Astrocyte (in vitro differentiated cells and primary cell): ENCODE measurements at regions not wholly inside any gene's neighbourhood (a gene's known extent, or its start where the extent isn't known, plus 50 kb on each side); places are given as distances from the start of the nearest gene placed in this dataset.

Experiments used
- DNase-seq: peaks from one replicate; pipeline ENCODE4 v3.0.0-alpha.2; 2010; ENCODE audit warnings: low read depth
- FAIRE-seq: peaks from 2 replicates; lab custom pipeline; 2011; peaks lifted over from hg19 to GRCh38; lab: Jason Lieb, UNC
- H2AFZ ChIP-seq: 2 replicates; pipeline ENCODE4 v1.6.0; 2012; ENCODE audit warnings: low read depth, low read length, inconsistent platforms
- H3K27ac ChIP-seq: 2 replicates; pipeline ENCODE4 v1.5.1; 2011; ENCODE audit warnings: low read depth, low read length, inconsistent platforms
- H3K27me3 ChIP-seq: 2 replicates; pipeline ENCODE4 v1.6.0; 2011; ENCODE audit warnings: low read length, inconsistent platforms; ENCODE audit not compliant: insufficient read depth
- H3K36me3 ChIP-seq: 2 replicates; pipeline ENCODE4 v1.5.1; 2011; ENCODE audit warnings: low read length, inconsistent platforms; ENCODE audit not compliant: insufficient read depth
- H3K4me1 ChIP-seq: 2 replicates; pipeline ENCODE4 v1.5.1; 2011; ENCODE audit warnings: low read length, inconsistent platforms; ENCODE audit not compliant: insufficient read depth
- H3K4me2 ChIP-seq: 2 replicates; pipeline ENCODE4 v1.6.0; 2012; ENCODE audit warnings: low read length, inconsistent platforms
- H3K4me3 ChIP-seq: 2 replicates; pipeline ENCODE4 v1.5.1; 2011; ENCODE audit warnings: low read depth, mild to moderate bottlenecking, low read length, inconsistent platforms; ENCODE audit not compliant: insufficient read depth
- H3K79me2 ChIP-seq: 2 replicates; pipeline ENCODE4 v1.6.0; 2012; ENCODE audit warnings: mild to moderate bottlenecking, low read length, inconsistent platforms; ENCODE audit not compliant: insufficient read depth
- H3K9ac ChIP-seq: 2 replicates; pipeline ENCODE4 v1.6.0; 2012; ENCODE audit warnings: mild to moderate bottlenecking, low read length, inconsistent platforms
- H3K9me3 ChIP-seq: 2 replicates; pipeline ENCODE4 v1.5.1; 2012; ENCODE audit warnings: low read depth, mild to moderate bottlenecking, low read length, inconsistent platforms; ENCODE audit not compliant: insufficient read depth
- H4K20me1 ChIP-seq: 2 replicates; pipeline ENCODE4 v1.6.0; 2012; ENCODE audit warnings: low read length, inconsistent platforms; ENCODE audit not compliant: insufficient read depth
- H3K27ac Mint-ChIP-seq: one replicate; pipeline ENCODE4 v1.8.0; 2021; ENCODE audit warnings: mild to moderate bottlenecking, mixed read lengths; ENCODE audit not compliant: unreplicated experiment
- H3K27me3 Mint-ChIP-seq: one replicate; pipeline ENCODE4 v1.8.0; 2021; ENCODE audit warnings: low read depth, mixed read lengths; ENCODE audit not compliant: unreplicated experiment
- H3K36me3 Mint-ChIP-seq: one replicate; pipeline ENCODE4 v1.8.0; 2021; ENCODE audit warnings: low read depth, mixed read lengths; ENCODE audit not compliant: unreplicated experiment
- H3K4me1 Mint-ChIP-seq: one replicate; pipeline ENCODE4 v1.8.0; 2021; ENCODE audit warnings: low read depth, mixed read lengths; ENCODE audit not compliant: unreplicated experiment
- H3K4me3 Mint-ChIP-seq: one replicate; pipeline ENCODE4 v1.8.0; 2021; ENCODE audit warnings: mild to moderate bottlenecking, moderate library complexity, mixed read lengths; ENCODE audit not compliant: unreplicated experiment
- H3K9me3 Mint-ChIP-seq: one replicate; pipeline ENCODE4 v1.8.0; 2021; ENCODE audit warnings: mild to moderate bottlenecking, mixed read lengths; ENCODE audit not compliant: unreplicated experiment
- CTCF ChIP-seq: IDR thresholded peaks from 2 replicates; pipeline ENCODE4 v1.5.1; 2011; ENCODE audit warnings: low read depth, mild to moderate bottlenecking, inconsistent platforms, low read length, moderate library complexity; ENCODE audit not compliant: insufficient read depth
- EZH2 ChIP-seq: IDR thresholded peaks from 2 replicates; pipeline ENCODE4 v1.6.1; 2012; ENCODE audit warnings: mild to moderate bottlenecking, low read length, inconsistent platforms; ENCODE audit not compliant: insufficient read depth

GRCh38 chr10:47111329-47111862 is 188.6 kb upstream of the GDF10 start:
- peaks cover 26% of the 10 kb centered on the region for H3K27me3 Mint-ChIP-seq

GRCh38 chr10:47112612-47113011 is 187.4 kb upstream of the GDF10 start:
- peaks cover 2% of the 10 kb centered on the region for H3K27me3 ChIP-seq
- no peaks in the 10 kb centered on the region for H3K4me1 ChIP-seq
- H3K36me3 ChIP-seq: no peaks in the 10 kb centered on the region
- DNase-seq (no peak), FAIRE-seq (no peak)
- no peak overlapping the region for H3K4me2 ChIP-seq
- H3K27ac ChIP-seq: no peak overlapping the region
- no peak overlapping the region for H3K27ac Mint-ChIP-seq
- TF ChIP-seq CTCF (no peak), EZH2 (no peak)
- no peaks in the 10 kb centered on the region for H3K79me2 ChIP-seq
- peaks cover 5% of the 10 kb centered on the region for H3K4me1 Mint-ChIP-seq
- H3K4me3 Mint-ChIP-seq: no peak overlapping the region
- no peak overlapping the region for H3K9ac ChIP-seq
- peaks cover 2% of the 10 kb centered on the region for H3K36me3 Mint-ChIP-seq
- no peaks in the 10 kb centered on the region for H3K9me3 ChIP-seq
- no peaks in the 10 kb centered on the region for H4K20me1 ChIP-seq
- H3K27me3 Mint-ChIP-seq: peaks cover 26% of the 10 kb centered on the region
- no peak overlapping the region for H2AFZ ChIP-seq
- H3K4me3 ChIP-seq: no peak overlapping the region
- no peaks in the 10 kb centered on the region for H3K9me3 Mint-ChIP-seq

More at GRCh38 chr10:47111329-47111862, 188.6 kb upstream of the GDF10 start:
- Histone ChIP-seq H3K4me1 (no peaks in the 10 kb centered on the region), H3K4me3 (no peak overlapping the region), H3K9ac (no peak overlapping the region), H2AFZ (no peak overlapping the region), H3K36me3 (no peaks in the 10 kb centered on the region), H3K79me2 (no peaks in the 10 kb centered on the region), H3K4me2 (no peak overlapping the region), H3K27me3 (peaks cover 2% of the 10 kb centered on the region), H4K20me1 (no peaks in the 10 kb centered on the region), H3K27ac (no peak overlapping the region), H3K9me3 (no peaks in the 10 kb centered on the region)
- Mint-ChIP-seq H3K4me1 (peaks cover 3% of the 10 kb centered on the region), H3K9me3 (no peaks in the 10 kb centered on the region), H3K4me3 (no peak overlapping the region), H3K36me3 (peaks cover 2% of the 10 kb centered on the region), H3K27ac (no peak overlapping the region)
- TF ChIP-seq CTCF: no peak
- no peak for FAIRE-seq
- no peak for DNase-seq

GRCh38 chr10:47113907-47114500 is 186.0 kb upstream of the GDF10 start:
- Mint-ChIP-seq H3K27me3 (peaks cover 26% of the 10 kb centered on the region), H3K36me3 (peaks cover 2% of the 10 kb centered on the region), H3K9me3 (no peaks in the 10 kb centered on the region), H3K27ac (no peak overlapping the region), H3K4me1 (peaks cover 5% of the 10 kb centered on the region), H3K4me3 (no peak overlapping the region)
- H3K79me2 ChIP-seq: no peaks in the 10 kb centered on the region
- peaks cover 2% of the 10 kb centered on the region for H3K27me3 ChIP-seq
- DNase-seq: no peak
- no peak overlapping the region for H3K27ac ChIP-seq
- no peaks in the 10 kb centered on the region for H3K4me1 ChIP-seq
- H3K9ac ChIP-seq: no peak overlapping the region
- no peaks in the 10 kb centered on the region for H3K36me3 ChIP-seq
- H3K9me3 ChIP-seq: no peaks in the 10 kb centered on the region
- TF ChIP-seq CTCF (no peak), EZH2 (no peak)
- no peak overlapping the region for H3K4me3 ChIP-seq
- no peak overlapping the region for H3K4me2 ChIP-seq
- H2AFZ ChIP-seq: no peak overlapping the region
- H4K20me1 ChIP-seq: no peaks in the 10 kb centered on the region
- FAIRE-seq: no peak
